H1 (cell line): ENCODE measurements at regions not wholly inside any gene's neighbourhood (a gene's known extent, or its start where the extent isn't known, plus 50 kb on each side); places are given as distances from the start of the nearest gene placed in this dataset.

Experiments
- CTCF ChIA-PET: fragments of 300-600 bp; sonication (Branson Sonifier 250); formaldehyde crosslinking; loops from one replicate; lab custom pipeline; 2021; ENCODE audit not compliant: partially characterized antibody; lab: Charles Lee
- POLR2A ChIA-PET: fragments of 300-600 bp; sonication (Branson Sonifier 250); formaldehyde crosslinking; loops from one replicate; lab custom pipeline; 2021; ENCODE audit warnings: inconsistent platforms; ENCODE audit not compliant: partially characterized antibody; lab: Charles Lee
- DNase-seq, 2 experiments: peaks; one replicate each; pipeline versions ENCODE4 v3.0.0 to v3.0.0-alpha.2; 2010 to 2022; ENCODE audit warnings: low spot score in 2 of 2, low read depth in 1 of 2, mixed read lengths in 1 of 2
- FAIRE-seq: peaks from 2 replicates; lab custom pipeline; 2011; peaks lifted over from hg19 to GRCh38; lab: Jason Lieb, UNC
- H2AFZ ChIP-seq: 2 replicates; pipeline ENCODE4 v1.8.1; 2012; ENCODE audit warnings: low read length, inconsistent platforms
- H2AK5ac ChIP-seq: 2 replicates; pipeline ENCODE4 v1.6.1; 2013; ENCODE audit warnings: low read depth, low read length
- H2BK120ac ChIP-seq: replicated peaks from 2 replicates; pipeline ENCODE3; 2013; ENCODE audit warnings: low read depth, low read length, inconsistent platforms
- H2BK12ac ChIP-seq: 2 replicates; pipeline ENCODE4 v1.6.1; 2013; ENCODE audit warnings: low read depth, low read length
- H2BK15ac ChIP-seq: 2 replicates; pipeline ENCODE4 v1.6.1; 2013; ENCODE audit warnings: low read length
- H2BK20ac ChIP-seq: 2 replicates; pipeline ENCODE4 v1.6.1; 2013; ENCODE audit warnings: low read length
- H2BK5ac ChIP-seq: 2 replicates; pipeline ENCODE4 v1.6.1; 2013; ENCODE audit warnings: low read depth, low read length
- H3K14ac ChIP-seq: 2 replicates; pipeline ENCODE4 v1.6.1; 2013; ENCODE audit warnings: inconsistent platforms; ENCODE audit not compliant: insufficient read length
- H3K18ac ChIP-seq: 2 replicates; pipeline ENCODE4 v1.6.1; 2013; ENCODE audit warnings: low read length; ENCODE audit errors: extremely low read depth
- H3K23ac ChIP-seq: 2 replicates; pipeline ENCODE4 v1.6.1; 2013; ENCODE audit warnings: inconsistent platforms; ENCODE audit not compliant: insufficient read length
- H3K23me2 ChIP-seq: 2 replicates; pipeline ENCODE4 v1.6.1; 2013; ENCODE audit warnings: low read depth, low read length
- H3K27ac ChIP-seq: 2 replicates; pipeline ENCODE4 v1.6.1; 2011; ENCODE audit warnings: low read depth, low read length, inconsistent platforms
- H3K27me3 ChIP-seq, 4 experiments: replicated peaks in 1 of 4; 1 replicate in 1 of 4; 2 replicates in 3 of 4; pipeline versions ENCODE4 v1.6.1 to v1.8.1; 2011 to 2013; ENCODE audit warnings: low read length in 3 of 4, mild to moderate bottlenecking in 3 of 4, inconsistent platforms in 2 of 4, mixed read lengths in 2 of 4, moderate library complexity in 1 of 4; ENCODE audit not compliant: control insufficient read depth in 3 of 4, insufficient read depth in 3 of 4; ENCODE audit errors: extremely low read depth in 1 of 4
- H3K36me3 ChIP-seq, 4 experiments: 2 replicates each; pipeline versions ENCODE4 v1.6.1 to v1.8.1; 2011 to 2013; ENCODE audit warnings: mild to moderate bottlenecking in 4 of 4, low read length in 3 of 4, moderate library complexity in 2 of 4, control low read depth in 1 of 4, inconsistent platforms in 1 of 4; ENCODE audit not compliant: insufficient read depth in 4 of 4, control insufficient read depth in 2 of 4
- H3K4ac ChIP-seq: replicated peaks from 2 replicates; pipeline ENCODE3; 2013; ENCODE audit warnings: low read length, low read depth, mixed read lengths, inconsistent platforms; ENCODE audit not compliant: insufficient read length
- H3K4me1 ChIP-seq, 4 experiments: replicated peaks in 1 of 4; 1 replicate in 1 of 4; 2 replicates in 3 of 4; pipeline versions ENCODE4 v1.6.1 to v1.8.1; 2011 to 2013; ENCODE audit warnings: low read length in 3 of 4, inconsistent platforms in 2 of 4, mixed read lengths in 1 of 4; ENCODE audit not compliant: insufficient read depth in 4 of 4, control insufficient read depth in 3 of 4
- H3K4me2 ChIP-seq, 2 experiments: 2 replicates each; pipeline versions ENCODE4 v1.6.1 to v1.8.1; 2011 to 2013; ENCODE audit warnings: low read depth in 2 of 2, low read length in 2 of 2, control low read depth in 1 of 2, inconsistent platforms in 1 of 2, mild to moderate bottlenecking in 1 of 2; ENCODE audit not compliant: insufficient read depth in 1 of 2
- H3K4me3 ChIP-seq, 4 experiments: fragments of 200-600, 300-600 bp in 1 of 4; sonication (generic), shearing (Covaris generic), sonication (Bioruptor Twin) in 1 of 4; 2 replicates each; pipeline versions ENCODE4 v1.5.1 to v1.8.1; 2011 to 2016; ENCODE audit warnings: low read length in 4 of 4, low read depth in 3 of 4, control low read depth in 2 of 4, inconsistent platforms in 2 of 4, mild to moderate bottlenecking in 2 of 4, mixed read lengths in 1 of 4, moderate library complexity in 1 of 4; ENCODE audit not compliant: insufficient read depth in 2 of 4; ENCODE audit errors: extremely low read depth in 1 of 4
- H3K56ac ChIP-seq: replicated peaks from 2 replicates; pipeline ENCODE3; 2013; ENCODE audit warnings: low read depth, mild to moderate bottlenecking, mixed read lengths, low read length, inconsistent platforms; ENCODE audit not compliant: insufficient read length
- H3K79me1 ChIP-seq: 2 replicates; pipeline ENCODE4 v1.6.1; 2013; ENCODE audit warnings: low read depth, low read length, control low read depth
- H3K79me2 ChIP-seq, 2 experiments: 2 replicates each; pipeline versions ENCODE4 v1.6.1 to v1.8.1; 2012 to 2013; ENCODE audit warnings: low read length in 2 of 2, mild to moderate bottlenecking in 2 of 2, inconsistent platforms in 1 of 2; ENCODE audit not compliant: insufficient read depth in 2 of 2, control insufficient read depth in 1 of 2
- H3K9ac ChIP-seq, 4 experiments: replicated peaks in 1 of 4; 1 replicate in 1 of 4; 2 replicates in 3 of 4; pipeline versions ENCODE4 v1.6.1 to v1.8.1; 2011 to 2013; ENCODE audit warnings: low read depth in 3 of 4, low read length in 3 of 4, control low read depth in 2 of 4, mild to moderate bottlenecking in 2 of 4, moderate library complexity in 2 of 4, inconsistent platforms in 1 of 4; ENCODE audit errors: extremely low read depth in 1 of 4
- H3K9me3 ChIP-seq, 2 experiments: 2 replicates each; pipeline versions ENCODE4 v1.6.1 to v1.8.1; 2012 to 2013; ENCODE audit warnings: mild to moderate bottlenecking in 2 of 2, moderate library complexity in 2 of 2, control low read depth in 1 of 2, inconsistent platforms in 1 of 2, low read depth in 1 of 2, low read length in 1 of 2, mixed read lengths in 1 of 2; ENCODE audit not compliant: insufficient read depth in 2 of 2
- H4K20me1 ChIP-seq, 2 experiments: replicated peaks in 1 of 2; 2 replicates each; pipeline versions ENCODE3 to v1.8.1; 2011 to 2013; ENCODE audit warnings: inconsistent platforms in 2 of 2, low read length in 2 of 2, mild to moderate bottlenecking in 1 of 2; ENCODE audit not compliant: insufficient read depth in 2 of 2, control insufficient read depth in 1 of 2
- H4K5ac ChIP-seq: 2 replicates; pipeline ENCODE4 v1.6.1; 2013; ENCODE audit warnings: low read length, low read depth, mixed read lengths, inconsistent platforms; ENCODE audit not compliant: insufficient read length
- H4K8ac ChIP-seq: 2 replicates; pipeline ENCODE4 v1.8.0; 2013; ENCODE audit warnings: mild to moderate bottlenecking, moderate library complexity, low read length, inconsistent platforms; ENCODE audit not compliant: insufficient read depth; ENCODE audit errors: extremely low read depth
- H4K91ac ChIP-seq: replicated peaks from 2 replicates; pipeline ENCODE3; 2013; ENCODE audit warnings: low read length, mixed read lengths, inconsistent platforms; ENCODE audit not compliant: insufficient read length
- ASH2L ChIP-seq: fragments of 200-600, 300-600 bp; sonication (generic); IDR thresholded peaks from one replicate; pipeline ENCODE4 v1.7.1; 2017; ENCODE audit warnings: low read length
- CTBP2 ChIP-seq: IDR thresholded peaks from 2 replicates; pipeline ENCODE4 v1.7.0; 2011; ENCODE audit warnings: borderline replicate concordance, mild to moderate bottlenecking, moderate library complexity, mixed read lengths, low read length; ENCODE audit not compliant: insufficient read depth, insufficient read length
- EZH2 ChIP-seq: fragments of 200-600 bp; sonication (generic); IDR thresholded peaks from 2 replicates; pipeline ENCODE4 v1.7.1; 2012; ENCODE audit warnings: low read depth, mild to moderate bottlenecking, moderate library complexity, low read length, inconsistent platforms; ENCODE audit not compliant: severe bottlenecking
- HDAC2 ChIP-seq, 2 experiments: fragments of 300-600 bp in 1 of 2; sonication (generic) in 1 of 2; IDR thresholded peaks; 2 replicates each; pipeline ENCODE4 v1.6.1; 2011 to 2012; ENCODE audit warnings: low read depth in 2 of 2, low read length in 2 of 2, mild to moderate bottlenecking in 2 of 2, moderate library complexity in 2 of 2, borderline replicate concordance in 1 of 2, inconsistent platforms in 1 of 2
- NRF1 ChIP-seq: IDR thresholded peaks from 2 replicates; pipeline ENCODE4 v1.6.1; 2011; ENCODE audit warnings: mild to moderate bottlenecking, low read depth, low read length, improper control_type of control experiment
- SP1 ChIP-seq: IDR thresholded peaks from 2 replicates; pipeline ENCODE4 v1.6.1; 2011; ENCODE audit warnings: low read depth, low read length
- SP4 ChIP-seq: IDR thresholded peaks from 2 replicates; pipeline ENCODE4 v1.6.1; 2012; ENCODE audit warnings: low read length, inconsistent platforms
- SUZ12 ChIP-seq: fragments of 200-600 bp; sonication (generic); IDR thresholded peaks from 2 replicates; pipeline ENCODE4 v1.6.1; 2012; ENCODE audit warnings: mild to moderate bottlenecking, inconsistent platforms, low read length, moderate library complexity, mixed read lengths
- TAF7 ChIP-seq: optimal IDR thresholded peaks from 2 replicates; pipeline ENCODE3; 2011; ENCODE audit warnings: low read depth, mild to moderate bottlenecking, inconsistent platforms, low read length, moderate library complexity, borderline replicate concordance
- TBP ChIP-seq: IDR thresholded peaks from 2 replicates; pipeline ENCODE4 v1.6.1; 2011; ENCODE audit warnings: low read depth, low read length, improper control_type of control experiment
- WGBS, 2 experiments: shearing (Covaris generic) in 1 of 2; methylation state at CpG; one replicate each; pipeline versions ENCODE4 v1.1.6 to v1.1.7; 2013 to 2015; ENCODE audit warnings: low lambda C conversion rate in 2 of 2, mixed read lengths in 2 of 2, inconsistent platforms in 1 of 2, low coverage in 1 of 2, missing lambda C conversion rate in 1 of 2; ENCODE audit not compliant: insufficient replicate concordance in 2 of 2, insufficient coverage in 1 of 2, insufficient read length in 1 of 2; ENCODE audit errors: extremely low coverage in 1 of 2, missing lambda C conversion rate in 1 of 2; 5-methylcytosine and 5-hydroxymethylcytosine counted together

GRCh38 chr2:126771501-126772195, 115.7 kb downstream of the GYPC start:
- H3K79me2 ChIP-seq: no peaks in the 10 kb centered on the region
- no peaks in the 10 kb centered on the region for H3K9me3 ChIP-seq
- no peak overlapping the region for H3K4me3 ChIP-seq
- H4K20me1 ChIP-seq: no peaks in the 10 kb centered on the region
- H4K91ac ChIP-seq: no peak overlapping the region
- no peak overlapping the region for H3K4ac ChIP-seq
- H3K18ac ChIP-seq: no peak overlapping the region; the same call in 1 of the 2 replicates
- ChIA-PET CTCF (interaction anchor here (0.8 kb wide), 1 partner anchor 243 kb away, joined by 3 read pairs; no protein-coding TSS in a partner anchor), POLR2A (no interaction called here)
- no peak overlapping the region for H2BK20ac ChIP-seq
- DNase-seq (no peak), FAIRE-seq (no peak)
- no peak overlapping the region for H3K27ac ChIP-seq
- no peak overlapping the region for H4K5ac ChIP-seq
- no peak overlapping the region for H2BK15ac ChIP-seq
- no peak overlapping the region for H3K4me2 ChIP-seq
- H3K27me3 ChIP-seq: peaks cover 0 to 3% (median 1%) of the 10 kb centered on the region in 4 experiments; a peak in 3 of 7 replicates
- H4K8ac ChIP-seq: no peak overlapping the region; the same call in 1 of the 2 replicates
- H2AFZ ChIP-seq: no peak overlapping the region; the same call in 1 of the 2 replicates
- no peak overlapping the region for H3K23ac ChIP-seq
- no peak overlapping the region for H2BK5ac ChIP-seq
- H3K14ac ChIP-seq: no peak overlapping the region
- no peaks in the 10 kb centered on the region for H3K79me1 ChIP-seq
- H2BK12ac ChIP-seq: no peak overlapping the region
- H2AK5ac ChIP-seq: no peak overlapping the region
- H2BK120ac ChIP-seq: no peak overlapping the region
- no peaks in the 10 kb centered on the region for H3K36me3 ChIP-seq
- no peak overlapping the region for H3K56ac ChIP-seq
- H3K23me2 ChIP-seq: peaks cover 3% of the 10 kb centered on the region; the same call in 1 of the 2 replicates
- TF ChIP-seq SP1: no peak
- no peak for TF ChIP-seq ASH2L
- no peak for TF ChIP-seq CTBP2
- TF ChIP-seq SP4: no peak
- TF ChIP-seq TAF7: no peak
- no peak for TF ChIP-seq TBP
- TF ChIP-seq SUZ12: no peak
- TF ChIP-seq HDAC2 (IDR thresholded peaks at IDR 0.05; ENCODE audit: borderline replicate concordance in 1 of 2, low read depth in 2 of 2, low read length in 2 of 2): no peak
- no peak for TF ChIP-seq EZH2
- TF ChIP-seq NRF1: no peak
- 94% methylated on average over 31 of the region's 33 CpGs; no CpG with 5 or more reads in 1 of the 2 experiments for WGBS, 2 experiments
- H3K9ac ChIP-seq: no peak overlapping the region
- peaks cover 0 to 3% (median 0%) of the 10 kb centered on the region in 4 experiments; a peak in 2 of 7 replicates for H3K4me1 ChIP-seq
